Choroid plexus epithelial cell (primary cell): ENCODE measurements at regions not wholly inside any gene's neighbourhood (a gene's known extent, or its start where the extent isn't known, plus 50 kb on each side); places are given as distances from the start of the nearest gene placed in this dataset.

Experiments used
- DNase-seq: peaks from one replicate; pipeline ENCODE4 v3.0.0-alpha.2; 2010; ENCODE audit warnings: low read depth
- H3K4me3 ChIP-seq: 2 replicates; pipeline ENCODE4 v1.5.1; 2011; ENCODE audit warnings: low read depth, mild to moderate bottlenecking, control low read depth, low read length, moderate library complexity
- TF ChIP-seq, protein P1 (sequence below): conservative IDR thresholded peaks from 2 replicates; pipeline ENCODE4 v1.5.1; 2011; ENCODE audit warnings: low read depth, mild to moderate bottlenecking, control low read depth, inconsistent platforms, low read length, moderate library complexity

DNA sequence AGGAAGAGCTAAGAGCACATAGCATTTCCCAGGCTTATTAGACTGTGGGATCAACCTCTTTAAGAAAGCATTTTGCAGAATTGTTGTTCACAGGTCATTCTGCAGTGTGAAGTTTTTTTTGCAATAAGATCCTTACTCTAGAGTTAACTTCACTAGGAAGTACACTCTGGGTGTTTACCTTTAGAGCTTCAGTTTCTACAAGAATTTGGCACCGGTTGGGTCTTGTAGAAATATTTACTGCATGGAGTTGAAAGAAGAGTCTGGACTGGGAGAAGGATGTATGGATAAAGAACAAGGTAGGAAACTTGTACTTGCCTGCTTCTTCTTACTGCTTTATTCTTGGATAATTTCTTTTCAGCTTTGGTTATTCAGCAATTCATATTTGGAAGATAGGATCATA, 944.9 kb upstream of the GYPC start:
- TF ChIP-seq, protein P1, sequence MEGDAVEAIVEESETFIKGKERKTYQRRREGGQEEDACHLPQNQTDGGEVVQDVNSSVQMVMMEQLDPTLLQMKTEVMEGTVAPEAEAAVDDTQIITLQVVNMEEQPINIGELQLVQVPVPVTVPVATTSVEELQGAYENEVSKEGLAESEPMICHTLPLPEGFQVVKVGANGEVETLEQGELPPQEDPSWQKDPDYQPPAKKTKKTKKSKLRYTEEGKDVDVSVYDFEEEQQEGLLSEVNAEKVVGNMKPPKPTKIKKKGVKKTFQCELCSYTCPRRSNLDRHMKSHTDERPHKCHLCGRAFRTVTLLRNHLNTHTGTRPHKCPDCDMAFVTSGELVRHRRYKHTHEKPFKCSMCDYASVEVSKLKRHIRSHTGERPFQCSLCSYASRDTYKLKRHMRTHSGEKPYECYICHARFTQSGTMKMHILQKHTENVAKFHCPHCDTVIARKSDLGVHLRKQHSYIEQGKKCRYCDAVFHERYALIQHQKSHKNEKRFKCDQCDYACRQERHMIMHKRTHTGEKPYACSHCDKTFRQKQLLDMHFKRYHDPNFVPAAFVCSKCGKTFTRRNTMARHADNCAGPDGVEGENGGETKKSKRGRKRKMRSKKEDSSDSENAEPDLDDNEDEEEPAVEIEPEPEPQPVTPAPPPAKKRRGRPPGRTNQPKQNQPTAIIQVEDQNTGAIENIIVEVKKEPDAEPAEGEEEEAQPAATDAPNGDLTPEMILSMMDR = no peak
- DNase-seq = no peak
- no peak overlapping the region for H3K4me3 ChIP-seq

DNA sequence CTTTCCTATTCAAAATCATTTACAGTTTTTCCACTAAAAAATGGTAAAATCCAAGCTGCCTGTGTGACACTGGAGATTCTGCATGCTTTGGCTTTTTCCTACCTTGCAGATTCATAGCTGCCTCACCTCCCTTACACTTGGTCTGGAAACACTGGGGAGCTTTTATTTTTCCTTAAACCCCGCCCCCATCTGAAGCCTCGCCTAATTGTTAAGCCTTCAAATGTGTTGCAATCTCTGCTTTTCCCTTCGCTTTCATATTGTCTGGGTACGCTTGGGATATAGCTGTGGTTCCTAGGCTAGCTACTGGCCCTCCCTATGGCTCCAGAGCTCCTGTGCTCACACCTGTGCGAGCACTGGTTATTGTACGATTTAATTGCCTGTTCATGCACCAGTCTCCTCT, 942.4 kb upstream of the GYPC start:
- TF ChIP-seq, protein P1 = no peak
- DNase-seq = no peak
- no peak overlapping the region for H3K4me3 ChIP-seq

DNA sequence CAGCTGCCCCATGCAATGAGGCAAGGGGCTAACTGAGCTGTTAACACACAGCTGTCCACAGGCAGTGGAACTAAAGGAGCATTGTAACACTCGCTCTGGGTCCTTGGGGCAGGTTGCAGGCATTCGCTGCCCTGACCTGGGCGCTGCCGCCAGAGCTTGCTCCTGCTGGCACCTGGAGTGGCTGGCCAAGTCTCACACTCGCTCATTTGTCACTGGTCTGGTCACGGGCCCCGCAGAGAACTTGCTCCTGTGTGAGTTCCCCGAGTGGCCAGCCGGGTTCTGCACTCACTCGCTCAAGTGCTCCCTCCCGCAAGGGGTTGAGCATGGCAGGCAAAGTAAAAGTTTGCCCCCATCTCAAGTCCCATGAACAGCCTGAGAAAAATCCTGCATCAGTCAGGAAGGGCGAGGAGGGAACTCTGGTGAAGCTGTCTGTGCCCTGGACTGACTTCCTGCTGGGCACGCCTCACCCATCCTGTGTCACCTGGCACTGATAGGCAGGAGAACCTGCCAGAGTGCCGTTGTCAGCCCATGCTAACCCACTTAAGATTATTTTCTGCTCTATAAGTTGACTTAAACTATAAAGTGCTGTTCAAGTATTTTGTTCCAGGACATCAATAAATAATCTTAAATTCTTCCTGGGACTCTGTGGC, 934.8 kb upstream of the GYPC start:
- DNase-seq = no peak
- TF ChIP-seq, protein P1 = no peak
- no peak overlapping the region for H3K4me3 ChIP-seq

DNA sequence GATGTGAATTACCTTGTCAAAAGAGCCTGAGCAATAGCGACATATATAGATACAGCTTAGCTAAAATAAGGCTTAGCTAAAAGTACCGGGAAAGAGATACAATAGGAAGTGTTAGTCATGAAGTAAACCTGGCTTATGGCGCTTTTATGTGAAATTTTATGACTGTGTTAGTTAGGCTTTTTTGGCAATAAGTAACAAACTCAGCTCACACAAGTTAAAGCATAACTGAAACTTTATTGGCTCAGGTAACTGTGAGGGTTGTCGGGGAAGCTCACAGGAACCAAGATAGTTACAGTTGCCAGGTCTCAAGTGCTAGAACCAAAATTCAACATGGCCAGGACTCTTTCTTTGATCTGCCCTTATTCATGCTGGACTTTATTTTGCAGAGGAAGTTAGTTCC, 925.0 kb upstream of the GYPC start:
- TF ChIP-seq, protein P1 = no peak
- no peak for DNase-seq
- no peak overlapping the region for H3K4me3 ChIP-seq

DNA sequence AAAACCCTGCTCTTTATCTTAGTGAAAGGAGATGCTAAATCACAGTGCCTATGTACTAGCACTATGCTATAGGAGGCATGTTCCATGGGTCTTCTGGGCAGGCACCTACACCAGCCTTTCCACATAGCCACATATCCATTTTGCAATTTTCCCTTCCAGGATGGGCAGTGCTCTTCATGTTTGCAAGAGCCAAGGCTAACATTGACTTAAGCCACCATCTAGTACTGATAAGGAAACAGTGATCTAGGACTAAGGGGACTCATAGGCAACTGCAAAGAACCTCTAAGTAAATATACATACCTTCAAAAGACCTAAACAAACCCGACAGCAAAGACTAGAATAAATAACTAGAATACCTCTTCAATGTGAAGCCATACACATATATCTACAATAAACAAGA, 919.7 kb upstream of the GYPC start:
- no peak for DNase-seq
- no peak overlapping the region for H3K4me3 ChIP-seq
- TF ChIP-seq, protein P1 = no peak

DNA sequence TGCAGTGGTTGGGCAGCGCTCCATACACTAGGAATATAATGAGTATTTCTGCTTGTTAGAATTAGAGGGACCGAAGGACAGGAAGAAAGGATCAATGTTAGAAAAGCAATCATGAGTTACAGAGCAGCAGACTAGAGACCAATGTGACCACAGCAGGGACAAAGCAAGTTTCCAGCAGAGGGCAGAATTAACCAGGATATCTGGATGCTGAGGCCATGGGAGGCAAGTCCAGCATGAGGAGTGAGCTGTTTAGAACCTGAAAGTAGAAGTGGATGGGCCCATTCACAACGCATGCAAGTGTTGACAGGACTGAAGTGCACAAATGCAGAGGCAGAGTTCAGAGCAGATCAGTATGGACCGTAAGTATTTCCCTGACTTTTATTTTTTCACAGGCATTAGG, 910.4 kb upstream of the GYPC start:
- peak; percentile 6 for DNase-seq
- TF ChIP-seq, protein P1 = peak; percentile 8
- no peak overlapping the region for H3K4me3 ChIP-seq
